ENCODE measurements at regions not wholly inside any gene's neighbourhood (a gene's known extent, or its start where the extent isn't known, plus 50 kb on each side); places are given as distances from the start of the nearest gene placed in this dataset.
A peak's percentile ranks its signal among the peaks of the same experiment; 100 is the strongest.
"Not testable (repeated sequence)": the region's sequence is repeated elsewhere in the genome, so short reads cannot be mapped to it uniquely, and the experiment has no call there.

GRCh38 chr14:105890474-105891220 lies 364.3 kb downstream of the TMEM121 start:
- Histone ChIP-seq H3K27me3 (peaks cover 0 to 17% (median 0%) of the 10 kb centered on the region in 3 donors), H3K36me3 (no peaks in the 10 kb centered on the region), H3K9me3 (no peaks in the 10 kb centered on the region), H3K27ac (no peak overlapping the region), H3K4me1 (no peaks in the 10 kb centered on the region), H3K4me3 (no peak overlapping the region)
- intact Hi-C loops (cut with DNase I; ENCODE audit: low total_unique reads), result no loop called here
- no peak for DNase-seq
- WGBS, 5 donors, result 64 to 93% (median 85%) methylated on average over 6 to 18 of the region's 18 CpGs
- TF ChIP-seq EP300 (IDR thresholded peaks at IDR 0.05), result no peak
- TF ChIP-seq POLR2A (IDR thresholded peaks at IDR 0.05), result no peak
- no peak for TF ChIP-seq CTCF (IDR thresholded peaks at IDR 0.05)
- no peak for TF ChIP-seq POLR2AphosphoS5 (IDR thresholded peaks at IDR 0.05)

GRCh38 chr14:105891221-105891602 lies 364.8 kb downstream of the TMEM121 start:
- peaks cover 0 to 17% (median 0%) of the 10 kb centered on the region in 3 donors for H3K27me3 ChIP-seq
- H3K36me3 ChIP-seq, result no peaks in the 10 kb centered on the region
- peak in 1 of 2 donors; percentile 17 for DNase-seq
- no peak overlapping the region for H3K4me3 ChIP-seq
- intact Hi-C loops (cut with DNase I; ENCODE audit: low total_unique reads), result no loop called here
- no peak overlapping the region for H3K27ac ChIP-seq
- H3K9me3 ChIP-seq, result no peaks in the 10 kb centered on the region
- no peak for TF ChIP-seq POLR2AphosphoS5 (IDR thresholded peaks at IDR 0.05)
- TF ChIP-seq POLR2A (IDR thresholded peaks at IDR 0.05), result no peak
- TF ChIP-seq CTCF (IDR thresholded peaks at IDR 0.05), result no peak
- TF ChIP-seq EP300 (IDR thresholded peaks at IDR 0.05), result no peak
- no peaks in the 10 kb centered on the region for H3K4me1 ChIP-seq
- 60 to 77% (median 73%) methylated on average over 8 to 15 of the region's 15 CpGs for WGBS, 5 donors

DNA sequence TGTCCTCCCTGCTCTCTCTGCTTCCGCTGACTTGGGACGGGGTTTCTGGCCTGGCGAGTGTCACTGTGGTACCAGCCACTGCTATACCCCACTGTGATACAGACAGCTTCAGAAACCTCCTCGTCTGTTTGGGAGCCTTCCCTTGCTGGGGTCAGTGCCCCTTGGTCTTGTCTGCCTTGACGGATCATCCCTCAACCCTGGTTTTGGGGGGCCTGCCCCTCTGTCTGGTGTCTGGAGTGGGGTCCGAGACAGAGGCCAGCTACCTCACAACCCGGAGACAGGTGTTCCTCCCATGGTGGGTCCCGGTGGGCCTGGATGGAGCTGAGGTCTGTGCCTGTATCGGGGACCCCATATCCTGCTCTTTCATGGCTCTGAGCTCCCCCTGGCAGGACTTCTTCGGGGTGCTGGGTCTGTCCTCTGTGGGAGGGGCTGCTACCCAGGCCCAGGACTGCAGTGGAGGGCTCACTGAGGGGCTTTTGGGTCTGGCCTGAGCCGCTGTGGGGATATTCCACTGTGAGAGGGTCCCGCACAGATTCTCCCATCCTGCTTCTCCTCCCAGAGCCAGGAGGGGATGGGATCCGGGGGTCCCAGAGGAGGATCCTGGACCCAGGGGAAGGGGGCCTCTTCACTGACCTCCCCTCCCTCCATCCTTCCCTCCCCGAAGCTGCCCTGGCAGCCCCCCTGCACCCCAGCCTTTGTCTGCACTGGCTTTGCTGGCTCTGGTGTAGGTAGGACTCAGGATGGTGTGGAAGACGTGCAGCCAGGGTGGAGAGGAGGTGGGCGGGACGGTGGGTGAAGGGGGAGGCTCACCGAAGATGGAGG lies 365.5 kb downstream of the TMEM121 start:
- Histone ChIP-seq H3K27ac (no peak overlapping the region), H3K9me3 (no peaks in the 10 kb centered on the region), H3K27me3 (peaks cover 0 to 17% (median 0%) of the 10 kb centered on the region in 3 donors), H3K36me3 (no peaks in the 10 kb centered on the region), H3K4me3 (no peak overlapping the region), H3K4me1 (no peaks in the 10 kb centered on the region)
- WGBS, 5 donors, result 59 to 76% (median 68%) methylated on average over 14 to 18 of the region's 18 CpGs
- TF ChIP-seq EP300 (IDR thresholded peaks at IDR 0.05) (no peak), CTCF (IDR thresholded peaks at IDR 0.05) (no peak), POLR2AphosphoS5 (IDR thresholded peaks at IDR 0.05) (no peak), POLR2A (IDR thresholded peaks at IDR 0.05) (no peak)
- peak in 1 of 2 donors; percentile 17 for DNase-seq
- intact Hi-C loops (cut with DNase I; ENCODE audit: low total_unique reads), result no loop called here

GRCh38 chr14:105892453-105893441 lies 366.4 kb downstream of the TMEM121 start:
- peak in 1 of 2 donors; percentile 16 for DNase-seq
- H3K36me3 ChIP-seq; H3K9me3 ChIP-seq; intact Hi-C loops (cut with DNase I; ENCODE audit: low total_unique reads); H3K4me1 ChIP-seq; H3K27ac ChIP-seq; H3K4me3 ChIP-seq: not testable (repeated sequence)
- WGBS, 5 donors, result 64 to 76% (median 72%) methylated on average over 6 to 27 of the region's 27 CpGs
- H3K27me3 ChIP-seq, result peaks cover 0 to 17% (median 0%) of the 10 kb centered on the region in 3 donors

DNA sequence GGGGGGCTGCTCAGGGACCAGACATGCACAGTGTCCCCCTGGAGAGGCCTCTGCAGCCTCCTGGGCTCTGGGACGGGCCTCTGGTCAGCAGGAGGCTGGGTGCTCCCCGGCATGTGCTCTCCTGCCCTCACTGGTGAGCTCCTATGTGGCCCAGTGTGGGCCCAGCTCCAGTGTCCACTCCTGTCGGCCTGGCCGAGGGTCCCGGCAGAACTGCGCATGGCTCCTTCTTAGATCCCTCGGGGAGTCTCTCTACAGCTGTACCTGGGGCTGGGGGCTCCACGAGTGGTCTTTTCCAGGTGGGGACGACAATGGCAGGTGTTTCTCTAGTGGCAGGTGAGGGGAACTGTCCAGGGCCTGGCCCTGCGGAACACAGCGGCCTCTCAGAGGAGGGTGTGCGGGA lies 367.3 kb downstream of the TMEM121 start:
- DNase-seq; H3K9me3 ChIP-seq; intact Hi-C loops (cut with DNase I; ENCODE audit: low total_unique reads); H3K36me3 ChIP-seq; H3K4me3 ChIP-seq; H3K4me1 ChIP-seq; H3K27ac ChIP-seq: not testable (repeated sequence)
- WGBS, 5 donors, result 77 to 88% (median 81%) methylated on average over 7 to 10 of the region's 12 CpGs
- H3K27me3 ChIP-seq, result peaks cover 0 to 17% (median 0%) of the 10 kb centered on the region in 3 donors

Measured in stomach (tissue), 8 donors.